Fibroblast of pulmonary artery (primary cell): ENCODE measurements at regions not wholly inside any gene's neighbourhood (a gene's known extent, or its start where the extent isn't known, plus 50 kb on each side); places are given as distances from the start of the nearest gene placed in this dataset.

Source experiments
- DNase-seq: peaks from one replicate; pipeline ENCODE4 v3.0.0-alpha.2; 2010; ENCODE audit warnings: low read depth
- H3K4me3 ChIP-seq: replicated peaks from 2 replicates; pipeline ENCODE4 v1.5.1; 2011; ENCODE audit warnings: low read depth, mild to moderate bottlenecking, control low read depth, low read length, moderate library complexity
- CTCF ChIP-seq: IDR thresholded peaks from 2 replicates; pipeline ENCODE4 v1.5.1; 2011; ENCODE audit warnings: mild to moderate bottlenecking, control low read depth, low read length, inconsistent platforms; ENCODE audit errors: missing control alignments

DNA sequence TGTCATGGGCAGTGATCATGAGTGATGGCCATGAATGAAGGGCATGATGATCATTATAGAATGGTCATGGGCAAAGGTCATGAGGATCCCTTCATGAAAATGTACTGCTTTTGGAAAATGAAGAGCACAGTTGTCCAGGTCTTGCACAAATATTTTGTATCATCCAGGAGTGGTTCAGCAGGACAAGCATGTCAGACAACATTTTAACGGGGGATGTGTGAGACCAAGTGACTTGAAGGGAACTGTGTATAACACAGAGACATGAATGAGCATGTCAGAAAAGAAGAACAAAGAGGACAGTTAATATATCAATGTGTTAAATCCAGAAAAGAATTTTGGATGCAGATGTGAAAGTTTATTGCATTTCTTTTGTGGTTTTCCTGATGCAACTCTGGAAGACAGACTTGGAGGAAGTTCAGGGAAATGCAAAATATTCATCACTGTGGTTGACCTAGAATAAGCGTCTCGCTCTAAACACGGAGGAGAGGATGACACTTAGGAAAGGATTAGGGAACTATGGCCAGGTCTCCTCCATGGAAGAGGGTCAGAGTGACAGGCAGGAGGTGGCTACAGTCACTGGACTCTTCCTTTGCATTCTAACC lies 116.1 kb upstream of the IRX4 start:
- DNase-seq: no peak
- no peak overlapping the region for H3K4me3 ChIP-seq
- no peak for TF ChIP-seq CTCF

DNA sequence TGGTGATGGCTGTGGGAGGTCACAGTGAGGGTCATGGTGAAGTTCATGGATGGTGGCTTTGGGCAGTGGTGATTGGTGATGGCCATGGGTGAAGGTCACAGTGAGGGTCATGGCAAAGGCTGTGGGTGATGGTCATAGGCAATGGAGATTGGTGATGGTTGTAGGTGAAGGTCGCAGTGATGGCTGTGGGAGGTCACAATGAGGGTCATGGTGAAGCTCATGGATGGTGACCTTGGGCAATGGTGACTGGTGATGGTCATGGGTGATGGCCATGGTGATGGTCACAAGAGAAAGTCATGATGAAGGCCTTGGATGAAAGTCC lies 115.6 kb upstream of the IRX4 start:
- no peak for TF ChIP-seq CTCF
- H3K4me3 ChIP-seq: no peak overlapping the region
- no peak for DNase-seq

DNA sequence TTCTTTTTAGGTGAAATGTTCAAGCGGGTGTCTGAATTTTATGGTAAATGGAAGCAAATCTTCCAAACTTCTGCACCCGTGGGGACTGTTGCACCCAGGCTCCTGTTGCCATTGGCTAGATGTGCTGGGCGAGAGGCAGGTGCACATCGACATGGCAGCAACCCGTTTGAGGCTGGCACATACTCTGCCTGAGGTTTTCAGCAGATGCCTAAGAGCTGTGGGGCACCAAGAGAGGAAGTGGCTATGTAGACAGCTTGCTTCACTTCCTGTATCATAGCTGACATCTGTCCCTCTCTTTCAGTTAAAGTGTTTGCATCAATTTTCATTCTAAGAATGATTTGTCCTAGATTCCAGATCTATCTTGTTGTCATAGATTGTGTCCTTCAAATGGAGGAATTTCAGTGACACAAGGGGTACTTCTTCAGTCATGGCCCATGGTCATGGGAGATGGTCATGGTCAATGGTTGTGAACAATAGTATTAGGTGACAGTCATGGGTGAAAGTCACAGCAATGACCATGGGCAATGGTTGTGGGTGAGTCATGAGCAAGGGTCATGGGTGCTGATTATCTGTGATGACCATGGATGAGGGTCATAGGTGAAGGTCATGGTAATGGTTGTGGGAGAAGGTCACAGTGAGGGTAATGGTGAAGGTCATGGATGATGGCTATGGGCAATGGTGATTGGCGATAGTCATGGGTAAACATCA lies 115.1 kb upstream of the IRX4 start:
- TF ChIP-seq CTCF: no peak
- no peak for DNase-seq
- H3K4me3 ChIP-seq: no peak overlapping the region

GRCh38 chr5:1995491-1995890 lies 112.8 kb upstream of the IRX4 start:
- no peak for DNase-seq
- TF ChIP-seq CTCF: no peak
- H3K4me3 ChIP-seq: no peak overlapping the region

- TF ChIP-seq CTCF: no peak
- DNase-seq: no peak
- no peak overlapping the region for H3K4me3 ChIP-seq
These were observed 104.7 kb upstream of the IRX4 start for GRCh38 chr5:1987471-1987870.

DNA sequence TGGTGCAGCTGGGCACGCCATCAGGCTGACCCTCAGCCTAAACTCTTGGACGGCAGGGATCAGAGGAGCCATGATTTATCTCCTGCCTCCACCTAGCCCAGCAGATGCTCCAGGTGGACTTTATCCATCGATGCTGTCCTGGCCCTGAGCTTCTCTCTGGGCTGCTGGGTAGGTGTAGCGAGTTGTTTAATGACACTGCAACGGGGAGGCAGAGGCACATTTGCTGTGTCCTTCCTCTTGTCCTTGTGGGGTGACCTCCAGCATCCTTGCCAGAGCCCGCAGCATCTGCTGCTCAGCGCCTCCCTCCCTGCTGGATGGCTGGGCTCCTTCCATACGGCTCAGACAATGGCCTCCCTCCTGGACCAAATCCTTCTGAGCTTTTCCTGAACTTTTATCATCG lies 103.1 kb upstream of the IRX4 start:
- TF ChIP-seq CTCF: no peak
- DNase-seq: no peak
- H3K4me3 ChIP-seq: no peak overlapping the region
